Keratinocyte (primary cell): ENCODE measurements at regions not wholly inside any gene's neighbourhood (a gene's known extent, or its start where the extent isn't known, plus 50 kb on each side); places are given as distances from the start of the nearest gene placed in this dataset.
"Not testable (repeated sequence)": the region's sequence is repeated elsewhere in the genome, so short reads cannot be mapped to it uniquely, and the experiment has no call there.

ENCODE experiments used
- DNase-seq: peaks from one replicate; pipeline ENCODE4 v3.0.0-alpha.2; 2011; ENCODE audit warnings: low read depth, missing footprints, low spot score
- FAIRE-seq: peaks from 2 replicates; lab custom pipeline; 2011; peaks lifted over from hg19 to GRCh38; lab: Jason Lieb, UNC
- H2AFZ ChIP-seq: 2 replicates; pipeline ENCODE4 v1.6.0; 2012; ENCODE audit warnings: low read length, control low read depth, inconsistent platforms; ENCODE audit not compliant: control insufficient read depth
- H3K27ac ChIP-seq: 2 replicates; pipeline ENCODE4 v1.5.1; 2011; ENCODE audit warnings: low read length; ENCODE audit not compliant: control insufficient read depth, insufficient read depth
- H3K27me3 ChIP-seq: 3 replicates; pipeline ENCODE4 v1.6.0; 2011; ENCODE audit warnings: low read length; ENCODE audit not compliant: control insufficient read depth, insufficient read depth; ENCODE audit errors: extremely low read depth
- H3K36me3 ChIP-seq, 2 experiments: 2 replicates in 1 of 2; 3 replicates in 1 of 2; pipeline ENCODE4 v1.5.1; 2011; ENCODE audit warnings: low read length in 2 of 2, mild to moderate bottlenecking in 1 of 2; ENCODE audit not compliant: control insufficient read depth in 2 of 2, insufficient read depth in 2 of 2; ENCODE audit errors: extremely low read depth in 1 of 2
- H3K4me1 ChIP-seq: 3 replicates; pipeline ENCODE4 v1.5.1; 2011; ENCODE audit warnings: low read length; ENCODE audit not compliant: control insufficient read depth, insufficient read depth; ENCODE audit errors: extremely low read depth
- H3K4me2 ChIP-seq: 3 replicates; pipeline ENCODE4 v1.6.0; 2011; ENCODE audit warnings: low read depth, low read length; ENCODE audit not compliant: control insufficient read depth, insufficient read depth; ENCODE audit errors: extremely low read depth
- H3K4me3 ChIP-seq, 3 experiments: fragments of 200-600 bp in 1 of 3; sonication (generic) in 1 of 3; 2 replicates in 2 of 3; 3 replicates in 1 of 3; pipeline ENCODE4 v1.5.1; 2011 to 2016; ENCODE audit warnings: low read length in 3 of 3, mild to moderate bottlenecking in 3 of 3, control low read depth in 2 of 3, inconsistent platforms in 1 of 3, low read depth in 1 of 3, mixed read lengths in 1 of 3, mixed run types in 1 of 3, moderate library complexity in 1 of 3; ENCODE audit not compliant: control insufficient read depth in 2 of 3, insufficient read depth in 2 of 3; ENCODE audit errors: extremely low read depth in 1 of 3
- H3K79me2 ChIP-seq: 2 replicates; pipeline ENCODE4 v1.6.0; 2012; ENCODE audit warnings: low read length; ENCODE audit not compliant: control insufficient read depth, insufficient read depth
- H3K9ac ChIP-seq: 3 replicates; pipeline ENCODE4 v1.6.0; 2011; ENCODE audit warnings: low read length; ENCODE audit not compliant: control insufficient read depth, insufficient read depth; ENCODE audit errors: extremely low read depth
- H3K9me1 ChIP-seq: 3 replicates; pipeline ENCODE4 v1.6.0; 2011; ENCODE audit warnings: low read length; ENCODE audit not compliant: control insufficient read depth, insufficient read depth; ENCODE audit errors: extremely low read depth
- H3K9me3 ChIP-seq: 2 replicates; pipeline ENCODE4 v1.5.1; 2012; ENCODE audit warnings: low read depth, low read length; ENCODE audit not compliant: control insufficient read depth
- H4K20me1 ChIP-seq: 3 replicates; pipeline ENCODE4 v1.6.0; 2011; ENCODE audit warnings: low read length; ENCODE audit not compliant: control insufficient read depth, insufficient read depth; ENCODE audit errors: extremely low read depth
- EZH2 ChIP-seq: IDR thresholded peaks from one replicate; pipeline ENCODE4 v1.6.1; 2012; ENCODE audit warnings: inconsistent platforms, mild to moderate bottlenecking, low read length, moderate library complexity
- dilution Hi-C: fragments of 300-500 bp; cut with MboI; formaldehyde crosslinking; loops from one replicate; pipeline ENCODE4 v1.7.0; 2020; ENCODE audit warnings: low sequenced_read_pairs; ENCODE audit not compliant: extremely low pct_ligation_motif_present
- TF ChIP-seq, protein P1 (sequence below), 3 experiments: IDR thresholded peaks in 1 of 3; conservative IDR thresholded peaks in 1 of 3; optimal IDR thresholded peaks in 1 of 3; 2 replicates in 2 of 3; 3 replicates in 1 of 3; pipeline versions ENCODE3 to v1.5.1; 2011; ENCODE audit warnings: low read length in 3 of 3, mild to moderate bottlenecking in 3 of 3, moderate library complexity in 2 of 3, control low read depth in 1 of 3, inconsistent platforms in 1 of 3; ENCODE audit not compliant: insufficient read depth in 2 of 3; ENCODE audit errors: extremely low read depth in 1 of 3

DNA sequence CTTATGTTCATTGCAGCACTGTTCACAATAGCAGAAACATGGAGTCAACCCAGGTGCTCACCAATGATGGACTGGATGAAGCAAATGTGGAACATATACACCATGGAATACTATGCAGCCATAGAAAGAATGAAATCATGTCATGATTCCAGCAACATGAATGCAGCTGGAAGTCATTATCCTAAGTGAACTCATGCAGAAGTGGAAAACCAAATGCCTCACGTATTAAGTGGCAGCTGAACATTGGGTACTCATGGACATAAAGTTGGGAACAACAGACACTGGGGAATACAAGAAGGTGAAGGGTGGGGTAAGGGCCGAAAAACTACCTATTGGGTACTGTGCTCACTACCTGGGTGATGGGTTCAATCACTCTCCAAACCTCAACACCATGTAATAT lies 915.9 kb downstream of the UQCRFS1 start:
- no peak overlapping the region for H3K4me2 ChIP-seq
- no peak overlapping the region for H2AFZ ChIP-seq
- no peaks in the 10 kb centered on the region for H3K4me1 ChIP-seq
- H3K9me3 ChIP-seq, result peaks cover 5% of the 10 kb centered on the region
- no peaks in the 10 kb centered on the region for H4K20me1 ChIP-seq
- H3K79me2 ChIP-seq, result no peaks in the 10 kb centered on the region
- H3K27ac ChIP-seq, result no peak overlapping the region
- no peak for DNase-seq
- TF ChIP-seq, protein P1, sequence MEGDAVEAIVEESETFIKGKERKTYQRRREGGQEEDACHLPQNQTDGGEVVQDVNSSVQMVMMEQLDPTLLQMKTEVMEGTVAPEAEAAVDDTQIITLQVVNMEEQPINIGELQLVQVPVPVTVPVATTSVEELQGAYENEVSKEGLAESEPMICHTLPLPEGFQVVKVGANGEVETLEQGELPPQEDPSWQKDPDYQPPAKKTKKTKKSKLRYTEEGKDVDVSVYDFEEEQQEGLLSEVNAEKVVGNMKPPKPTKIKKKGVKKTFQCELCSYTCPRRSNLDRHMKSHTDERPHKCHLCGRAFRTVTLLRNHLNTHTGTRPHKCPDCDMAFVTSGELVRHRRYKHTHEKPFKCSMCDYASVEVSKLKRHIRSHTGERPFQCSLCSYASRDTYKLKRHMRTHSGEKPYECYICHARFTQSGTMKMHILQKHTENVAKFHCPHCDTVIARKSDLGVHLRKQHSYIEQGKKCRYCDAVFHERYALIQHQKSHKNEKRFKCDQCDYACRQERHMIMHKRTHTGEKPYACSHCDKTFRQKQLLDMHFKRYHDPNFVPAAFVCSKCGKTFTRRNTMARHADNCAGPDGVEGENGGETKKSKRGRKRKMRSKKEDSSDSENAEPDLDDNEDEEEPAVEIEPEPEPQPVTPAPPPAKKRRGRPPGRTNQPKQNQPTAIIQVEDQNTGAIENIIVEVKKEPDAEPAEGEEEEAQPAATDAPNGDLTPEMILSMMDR (optimal IDR thresholded peaks at IDR 0.05 in 1 of 3, IDR thresholded peaks at IDR 0.05 in 1 of 3, conservative IDR thresholded peaks at IDR 0.05 in 1 of 3; ENCODE audit: extremely low read depth in 1 of 3, insufficient read depth in 2 of 3, low read length in 3 of 3), result no peak
- TF ChIP-seq EZH2, result no peak
- H3K9me1 ChIP-seq, result no peaks in the 10 kb centered on the region
- FAIRE-seq, result no peak
- H3K9ac ChIP-seq, result no peak overlapping the region
- no peaks in the 10 kb centered on the region for H3K27me3 ChIP-seq
- H3K4me3 ChIP-seq, result no peak overlapping the region
- no peaks in the 10 kb centered on the region for H3K36me3 ChIP-seq
- dilution Hi-C loops, result no loop called here

DNA sequence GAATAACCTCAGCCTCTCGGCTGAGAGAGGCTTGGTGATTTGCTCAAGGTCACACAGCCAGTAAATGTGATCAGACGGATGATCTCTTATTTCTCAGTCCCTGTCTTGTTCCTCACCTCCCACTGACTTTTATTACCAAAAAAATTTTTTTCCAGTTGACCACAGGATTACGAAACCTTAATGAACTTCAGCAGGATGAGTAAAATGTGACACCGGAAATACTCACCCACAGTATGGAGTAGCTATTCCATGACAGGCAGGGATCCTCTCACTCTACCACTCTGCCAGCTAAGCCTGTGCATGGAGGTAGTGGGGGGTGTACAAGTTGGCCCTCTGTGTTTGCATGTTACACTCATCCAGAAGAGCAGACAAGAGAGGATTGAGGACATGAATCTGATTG lies 916.4 kb downstream of the UQCRFS1 start:
- dilution Hi-C loops, result no loop called here
- FAIRE-seq, result no peak
- TF ChIP-seq, protein P1 (optimal IDR thresholded peaks at IDR 0.05 in 1 of 3, IDR thresholded peaks at IDR 0.05 in 1 of 3, conservative IDR thresholded peaks at IDR 0.05 in 1 of 3; ENCODE audit: extremely low read depth in 1 of 3, insufficient read depth in 2 of 3, low read length in 3 of 3), result no peak
- no peak for TF ChIP-seq EZH2
- no peak overlapping the region for H3K27ac ChIP-seq
- H3K9me1 ChIP-seq, result no peaks in the 10 kb centered on the region
- no peaks in the 10 kb centered on the region for H3K36me3 ChIP-seq
- no peaks in the 10 kb centered on the region for H4K20me1 ChIP-seq
- H3K9ac ChIP-seq, result no peak overlapping the region
- H3K27me3 ChIP-seq, result no peaks in the 10 kb centered on the region
- H3K4me3 ChIP-seq, result no peak overlapping the region
- peaks cover 7% of the 10 kb centered on the region for H3K9me3 ChIP-seq
- DNase-seq, result no peak
- H3K4me1 ChIP-seq, result no peaks in the 10 kb centered on the region
- no peak overlapping the region for H2AFZ ChIP-seq
- H3K4me2 ChIP-seq, result no peak overlapping the region
- H3K79me2 ChIP-seq, result no peaks in the 10 kb centered on the region

DNA sequence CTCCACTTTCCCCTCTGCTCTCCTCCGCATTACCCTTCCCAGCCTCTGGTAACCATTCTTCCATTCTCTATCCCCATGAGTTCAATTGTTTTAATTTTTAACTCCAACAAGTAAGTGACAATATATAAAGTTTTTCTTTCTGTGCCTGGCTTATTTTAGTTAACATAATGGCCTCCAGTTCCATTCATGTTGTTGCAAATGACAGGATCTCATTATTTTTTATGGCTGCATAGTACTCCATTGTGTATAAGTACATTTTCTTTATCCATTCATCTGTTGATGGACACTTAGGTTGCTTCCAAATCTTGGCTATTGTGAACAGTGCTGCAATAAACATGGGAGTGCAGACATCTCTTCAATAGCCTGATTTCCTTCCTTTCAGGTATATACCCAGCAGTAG lies 918.0 kb downstream of the UQCRFS1 start:
- H3K27me3 ChIP-seq, H2AFZ ChIP-seq, H3K79me2 ChIP-seq, H3K4me1 ChIP-seq, H3K27ac ChIP-seq, H3K36me3 ChIP-seq, H3K4me2 ChIP-seq, H3K9ac ChIP-seq, dilution Hi-C loops, H3K9me1 ChIP-seq, H3K9me3 ChIP-seq, DNase-seq, H3K4me3 ChIP-seq, FAIRE-seq, H4K20me1 ChIP-seq: not testable (repeated sequence)
